Osteocyte (in vitro differentiated cells): ENCODE measurements at regions not wholly inside any gene's neighbourhood (a gene's known extent, or its start where the extent isn't known, plus 50 kb on each side); places are given as distances from the start of the nearest gene placed in this dataset.
"Not testable (repeated sequence)": the region's sequence is repeated elsewhere in the genome, so short reads cannot be mapped to it uniquely, and the experiment has no call there.

ENCODE experiments used
- DNase-seq: peaks from one replicate; pipeline ENCODE4 v3.0.0; 2021; ENCODE audit warnings: mixed read lengths; ENCODE audit not compliant: unreplicated experiment; ENCODE audit errors: extremely low spot score
- H3K27ac Mint-ChIP-seq: one replicate; pipeline ENCODE4 v1.8.0; 2021; ENCODE audit warnings: mild to moderate bottlenecking, mixed read lengths; ENCODE audit not compliant: unreplicated experiment
- H3K27me3 Mint-ChIP-seq: one replicate; pipeline ENCODE4 v1.8.0; 2021; ENCODE audit warnings: mixed read lengths; ENCODE audit not compliant: unreplicated experiment
- H3K36me3 Mint-ChIP-seq: one replicate; pipeline ENCODE4 v1.8.0; 2021; ENCODE audit warnings: mixed read lengths; ENCODE audit not compliant: unreplicated experiment
- H3K4me1 Mint-ChIP-seq: one replicate; pipeline ENCODE4 v1.8.0; 2021; ENCODE audit warnings: mixed read lengths; ENCODE audit not compliant: unreplicated experiment
- H3K4me3 Mint-ChIP-seq: one replicate; pipeline ENCODE4 v1.8.0; 2021; ENCODE audit warnings: mild to moderate bottlenecking, moderate library complexity, mixed read lengths; ENCODE audit not compliant: unreplicated experiment
- H3K9me3 Mint-ChIP-seq: one replicate; pipeline ENCODE4 v1.8.0; 2021; ENCODE audit warnings: mixed read lengths; ENCODE audit not compliant: unreplicated experiment
- CTCF ChIP-seq: fragments of 200-600 bp; sonication (generic); IDR thresholded peaks from 2 replicates; pipeline ENCODE4 v1.5.0; 2021; ENCODE audit warnings: antibody characterized with exemption, mild to moderate bottlenecking, moderate library complexity

GRCh38 chrX:110531873-110532580 is 173.4 kb downstream of the RTL9 start:
- H3K4me1 Mint-ChIP-seq: no peaks in the 10 kb centered on the region
- TF ChIP-seq CTCF: no peak
- no peaks in the 10 kb centered on the region for H3K9me3 Mint-ChIP-seq
- H3K27me3 Mint-ChIP-seq: peaks cover 8% of the 10 kb centered on the region
- DNase-seq: no peak
- no peaks in the 10 kb centered on the region for H3K36me3 Mint-ChIP-seq
- H3K27ac Mint-ChIP-seq: no peak overlapping the region
- no peak overlapping the region for H3K4me3 Mint-ChIP-seq

- no peak overlapping the region for H3K27ac Mint-ChIP-seq
- peaks cover 8% of the 10 kb centered on the region for H3K27me3 Mint-ChIP-seq
- no peak overlapping the region for H3K4me3 Mint-ChIP-seq
- TF ChIP-seq CTCF: no peak
- H3K36me3 Mint-ChIP-seq: no peaks in the 10 kb centered on the region
- no peaks in the 10 kb centered on the region for H3K4me1 Mint-ChIP-seq
- no peaks in the 10 kb centered on the region for H3K9me3 Mint-ChIP-seq
- DNase-seq: no peak
These were observed 173.9 kb downstream of the RTL9 start for GRCh38 chrX:110532581-110532931.

- Mint-ChIP-seq H3K27me3 (peaks cover 2% of the 10 kb centered on the region), H3K4me1 (no peaks in the 10 kb centered on the region)
These were observed 178.2 kb downstream of the RTL9 start for GRCh38 chrX:110536816-110537215.

GRCh38 chrX:110541266-110541665 is 182.6 kb downstream of the RTL9 start:
- no peaks in the 10 kb centered on the region for H3K36me3 Mint-ChIP-seq
- no peaks in the 10 kb centered on the region for H3K9me3 Mint-ChIP-seq
- no peak overlapping the region for H3K27ac Mint-ChIP-seq
- DNase-seq: no peak
- H3K4me3 Mint-ChIP-seq: no peak overlapping the region
- no peaks in the 10 kb centered on the region for H3K27me3 Mint-ChIP-seq
- no peaks in the 10 kb centered on the region for H3K4me1 Mint-ChIP-seq
- TF ChIP-seq CTCF: no peak

More at GRCh38 chrX:110536816-110537215, 178.2 kb downstream of the RTL9 start:
- no peak for DNase-seq
- Mint-ChIP-seq H3K36me3 (no peaks in the 10 kb centered on the region), H3K4me3 (no peak overlapping the region), H3K9me3 (no peaks in the 10 kb centered on the region), H3K27ac (no peak overlapping the region)
- no peak for TF ChIP-seq CTCF

GRCh38 chrX:110550854-110551253 is 192.2 kb downstream of the RTL9 start:
- not testable (repeated sequence) for DNase-seq, H3K36me3 Mint-ChIP-seq, H3K4me3 Mint-ChIP-seq, H3K27me3 Mint-ChIP-seq, H3K9me3 Mint-ChIP-seq, H3K4me1 Mint-ChIP-seq, H3K27ac Mint-ChIP-seq

GRCh38 chrX:110557864-110558263 is 199.2 kb downstream of the RTL9 start:
- H3K36me3 Mint-ChIP-seq: no peaks in the 10 kb centered on the region
- no peaks in the 10 kb centered on the region for H3K27me3 Mint-ChIP-seq
- no peak for DNase-seq
- no peaks in the 10 kb centered on the region for H3K4me1 Mint-ChIP-seq
- no peak overlapping the region for H3K4me3 Mint-ChIP-seq
- TF ChIP-seq CTCF: no peak
- H3K27ac Mint-ChIP-seq: no peak overlapping the region
- peaks cover 10% of the 10 kb centered on the region for H3K9me3 Mint-ChIP-seq
